HG02798 (cell line): ENCODE measurements at regions not wholly inside any gene's neighbourhood (a gene's known extent, or its start where the extent isn't known, plus 50 kb on each side); places are given as distances from the start of the nearest gene placed in this dataset.

Experiments used
- ATAC-seq: cut with Tn5 transposase; IDR thresholded peaks from one replicate; pipeline ENCODE4 v1.9.1; 2021; ENCODE audit warnings: mild to moderate bottlenecking; ENCODE audit not compliant: unreplicated experiment, poor library complexity

DNA sequence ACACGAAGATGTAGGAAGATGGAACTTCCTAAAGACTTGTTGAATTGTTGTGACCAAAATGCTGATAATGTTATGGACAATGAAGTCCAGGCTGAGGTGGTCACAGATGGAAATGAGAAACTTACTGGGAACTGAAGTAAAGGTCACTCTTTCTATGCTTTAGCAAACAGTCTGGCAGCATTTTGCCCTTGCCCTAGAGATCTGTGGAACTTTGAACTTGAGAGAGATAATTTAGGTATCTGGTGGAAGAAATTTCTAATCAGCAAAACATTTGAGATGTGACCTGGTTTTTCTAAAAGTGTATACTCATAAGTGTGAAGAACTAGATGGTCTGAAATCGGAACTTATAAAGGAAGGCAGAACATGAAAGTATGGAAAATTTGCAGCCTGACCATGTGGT is 1785.9 kb downstream of the PCDH7 start:
- ATAC-seq: no peak

DNA sequence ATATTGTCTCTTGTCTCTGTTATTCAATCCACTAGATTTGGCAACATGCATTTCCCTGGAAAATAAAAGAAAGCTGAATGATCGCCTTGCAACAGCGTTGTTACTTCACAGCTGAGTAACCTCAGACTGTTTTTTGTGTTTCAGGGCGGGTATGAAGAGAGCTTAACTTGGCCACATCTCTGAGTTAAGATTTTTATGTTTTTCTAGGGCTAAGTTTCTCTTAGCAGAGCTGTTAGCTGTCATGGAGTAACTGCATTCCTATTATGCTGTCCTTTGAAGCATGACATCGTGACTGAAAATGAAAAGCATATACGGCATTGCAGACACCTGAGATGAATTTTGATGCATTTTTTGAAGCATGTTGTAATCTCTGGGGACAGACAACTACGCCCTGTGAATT is 1798.9 kb downstream of the PCDH7 start:
- no peak for ATAC-seq

DNA sequence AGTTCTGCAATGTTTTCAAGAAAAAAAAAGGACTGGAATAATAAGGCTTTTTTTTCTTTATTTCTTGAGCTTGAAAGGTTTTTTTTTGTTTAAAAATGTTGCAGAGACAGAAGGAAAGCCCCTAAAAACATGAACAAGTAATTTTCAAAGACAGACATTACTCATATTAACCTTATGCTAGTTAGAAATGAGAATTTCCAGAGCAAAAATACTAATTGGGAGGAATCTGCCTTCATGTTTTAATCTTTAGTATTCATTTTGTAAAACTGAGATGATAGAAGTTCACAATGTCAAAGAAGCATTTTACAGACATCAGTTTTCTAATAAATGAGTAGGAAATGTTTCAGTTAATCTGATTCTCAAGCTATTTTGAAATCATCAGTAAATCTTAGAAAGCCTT is 1805.3 kb downstream of the PCDH7 start:
- ATAC-seq: no peak

DNA sequence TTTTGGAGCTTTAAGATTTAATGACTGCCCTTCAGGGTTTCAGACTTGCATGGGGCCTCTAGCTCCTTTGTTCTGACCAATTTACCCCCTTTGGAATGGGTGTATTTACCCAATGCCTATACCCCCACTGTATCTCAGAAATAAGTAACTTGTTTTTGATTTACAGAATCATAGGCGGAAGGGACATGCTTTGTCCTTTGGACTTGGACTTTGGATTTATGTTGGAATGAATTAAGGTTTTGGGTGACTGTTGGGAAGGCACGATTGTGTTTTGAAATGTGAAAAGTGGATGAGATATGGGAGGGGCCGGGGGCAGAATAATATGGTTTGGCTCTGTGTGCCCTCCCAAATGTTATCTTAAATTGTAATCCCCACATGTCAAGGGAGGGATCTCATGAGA is 1824.7 kb downstream of the PCDH7 start:
- no peak for ATAC-seq

DNA sequence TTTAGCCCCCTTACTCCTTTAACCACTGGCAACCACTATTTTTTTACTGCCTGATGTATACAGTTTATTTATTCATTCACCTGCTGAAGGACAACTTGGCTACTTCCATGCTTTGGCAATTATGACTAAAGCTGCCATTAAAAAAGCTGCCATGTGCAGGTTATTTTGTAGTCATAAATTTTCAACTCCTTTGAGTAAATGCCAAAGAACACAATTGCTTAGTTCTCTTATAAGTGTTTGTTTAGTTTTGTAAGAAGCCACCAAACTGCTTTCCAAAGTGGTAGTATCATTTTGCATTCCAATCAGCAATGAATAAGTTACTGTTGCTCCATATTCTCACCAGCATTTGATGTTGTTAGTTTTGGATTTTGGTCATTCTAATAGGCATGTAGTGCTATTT is 1831.8 kb downstream of the PCDH7 start:
- ATAC-seq: no peak

DNA sequence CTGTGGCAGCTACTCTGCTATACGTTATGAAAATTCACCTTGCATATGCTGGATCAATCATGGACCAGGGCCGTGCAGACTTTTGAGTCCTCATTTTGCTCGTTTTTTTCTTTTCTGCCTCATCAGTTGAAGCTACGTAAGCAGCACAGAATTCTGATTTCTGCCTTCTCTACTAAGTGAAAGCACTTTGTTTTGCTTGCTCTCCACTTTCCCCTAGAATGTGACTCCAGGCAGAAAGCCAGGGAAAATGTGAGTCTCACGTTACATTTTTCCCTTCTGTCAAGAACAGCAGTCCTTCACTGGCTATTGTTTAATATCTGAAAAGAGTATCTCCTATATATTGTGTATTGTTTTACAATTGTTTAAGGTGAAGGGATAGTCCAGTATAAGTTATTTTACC is 1840.1 kb downstream of the PCDH7 start:
- no peak for ATAC-seq

DNA sequence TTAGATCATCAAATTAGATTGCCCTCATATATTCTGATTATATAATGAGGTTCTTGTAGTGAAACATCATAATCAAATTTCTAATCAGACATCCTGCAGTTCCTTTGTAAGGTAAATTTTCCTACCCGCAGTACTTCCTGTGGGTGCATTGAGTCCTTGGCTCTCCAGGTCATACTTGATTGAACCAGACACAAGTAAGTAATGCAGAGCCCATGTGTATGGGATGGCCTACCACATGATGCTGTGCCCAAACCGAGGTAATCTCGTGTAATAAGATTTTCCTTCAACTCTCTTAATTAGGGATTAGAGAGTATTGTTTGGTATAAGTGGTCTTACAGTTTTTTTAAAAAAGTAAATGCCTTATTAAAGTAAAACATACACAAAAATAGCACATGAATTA is 1841.8 kb downstream of the PCDH7 start:
- no peak for ATAC-seq

DNA sequence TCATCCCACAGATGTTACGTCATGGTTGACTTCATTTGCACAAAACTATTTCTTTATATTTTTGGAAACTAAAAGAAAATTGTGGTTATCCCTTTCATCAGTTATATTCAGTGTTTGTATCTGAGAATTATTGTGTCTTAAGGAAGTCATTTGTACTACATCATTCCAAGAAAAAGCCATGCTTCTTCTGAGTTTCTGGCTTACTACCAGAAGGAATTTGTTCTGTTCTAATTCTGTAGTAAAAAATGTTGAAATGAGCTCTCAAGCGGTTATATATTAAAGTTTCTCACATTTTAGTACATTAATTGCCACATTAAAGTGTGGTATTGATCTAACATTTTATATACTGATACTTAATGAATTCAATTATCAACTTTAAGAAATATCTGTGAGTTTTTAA is 1844.5 kb downstream of the PCDH7 start:
- ATAC-seq: no peak

DNA sequence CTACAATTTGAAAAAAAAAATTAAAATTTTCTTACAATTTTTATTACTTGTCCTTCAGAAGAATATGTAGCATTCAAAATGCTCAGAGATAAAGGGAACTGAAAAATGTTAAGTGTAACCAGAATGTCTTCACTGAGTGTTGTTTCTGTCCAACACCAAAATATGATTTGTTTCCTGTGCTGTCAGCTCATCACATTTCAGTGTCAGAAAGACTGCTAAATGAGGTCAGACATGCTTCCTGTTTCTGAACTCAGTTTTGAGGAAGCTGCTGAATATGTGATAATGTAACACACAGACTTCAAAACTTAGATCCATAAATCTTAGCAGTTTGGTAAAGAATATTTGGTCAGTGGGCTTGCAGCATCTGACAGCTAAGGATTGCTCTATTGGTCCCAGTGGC is 1849.7 kb downstream of the PCDH7 start:
- no peak for ATAC-seq

DNA sequence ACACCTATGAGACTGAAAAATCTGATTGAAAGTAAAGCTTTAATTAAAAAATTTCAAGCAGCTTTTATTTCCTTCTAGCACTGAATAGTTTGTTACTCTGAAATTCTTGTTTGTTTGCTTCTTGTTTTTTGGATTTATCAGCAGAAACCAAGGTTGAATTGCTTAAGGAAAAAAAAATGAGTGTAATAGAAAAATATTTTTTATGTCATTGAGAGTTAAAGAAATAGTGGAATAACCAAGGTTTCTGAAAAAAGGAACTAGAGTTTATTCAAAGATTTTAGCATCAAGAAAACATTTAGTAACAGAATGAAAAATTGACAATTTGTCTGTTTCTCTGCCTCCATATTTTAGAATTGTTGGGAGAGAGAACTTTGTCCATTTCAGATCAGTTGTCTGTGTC is 1852.2 kb downstream of the PCDH7 start:
- ATAC-seq: no peak

DNA sequence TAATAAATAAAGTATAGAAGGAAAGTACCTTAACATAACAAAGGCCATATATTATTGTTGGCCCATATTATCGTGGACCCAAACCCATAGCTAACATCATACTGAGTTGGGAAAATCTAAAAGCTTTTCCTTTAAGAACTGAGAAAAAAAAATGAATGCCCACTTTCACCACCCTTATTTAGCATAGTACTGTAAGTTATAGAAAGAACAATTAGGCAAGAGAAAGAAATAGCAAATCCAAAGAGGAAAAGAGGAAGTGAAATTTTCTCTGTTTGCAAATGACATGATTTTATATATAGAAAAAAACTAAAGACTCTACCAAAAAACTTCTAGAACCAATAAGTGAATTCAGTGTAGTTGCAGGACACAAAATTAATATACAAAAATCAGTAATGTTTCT is 1854.6 kb downstream of the PCDH7 start:
- ATAC-seq: no peak

DNA sequence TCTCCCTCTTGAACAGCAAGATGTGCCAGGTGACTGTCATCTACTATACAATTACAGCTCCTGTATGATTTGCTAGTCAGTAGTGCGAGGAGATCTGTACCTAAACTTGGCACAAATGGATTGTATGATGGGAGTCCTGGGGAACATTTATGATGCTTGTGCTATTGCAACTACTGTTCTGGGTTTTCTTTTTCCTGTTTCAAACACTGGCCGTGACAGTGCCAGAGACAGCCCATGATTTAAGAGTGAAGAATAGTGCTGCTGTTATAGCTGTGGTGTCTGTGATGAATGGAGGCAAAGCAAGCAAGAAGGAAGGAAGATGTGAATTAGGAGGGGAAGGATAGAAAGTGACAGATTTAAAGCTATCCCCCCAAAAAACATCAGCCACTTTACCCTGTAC is 1868.9 kb downstream of the PCDH7 start:
- ATAC-seq: no peak

DNA sequence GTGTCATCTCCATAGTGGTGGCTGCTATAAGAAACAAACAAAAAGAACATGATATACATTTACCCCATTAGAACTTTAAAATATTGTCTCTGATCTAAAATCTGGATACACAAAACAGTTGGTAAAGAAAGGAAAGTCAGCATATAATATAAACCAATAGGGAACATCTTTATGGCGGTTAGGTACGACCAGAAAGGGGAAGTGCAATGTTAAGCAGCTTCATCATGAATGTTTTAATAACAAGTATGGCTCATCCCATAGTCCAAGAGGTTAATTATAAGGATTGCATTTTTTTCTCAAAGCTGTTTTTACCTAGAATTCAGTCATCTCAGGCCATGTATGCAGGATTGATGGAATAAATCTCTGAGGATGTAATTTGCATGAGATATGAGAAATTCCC is 1869.7 kb downstream of the PCDH7 start:
- no peak for ATAC-seq

DNA sequence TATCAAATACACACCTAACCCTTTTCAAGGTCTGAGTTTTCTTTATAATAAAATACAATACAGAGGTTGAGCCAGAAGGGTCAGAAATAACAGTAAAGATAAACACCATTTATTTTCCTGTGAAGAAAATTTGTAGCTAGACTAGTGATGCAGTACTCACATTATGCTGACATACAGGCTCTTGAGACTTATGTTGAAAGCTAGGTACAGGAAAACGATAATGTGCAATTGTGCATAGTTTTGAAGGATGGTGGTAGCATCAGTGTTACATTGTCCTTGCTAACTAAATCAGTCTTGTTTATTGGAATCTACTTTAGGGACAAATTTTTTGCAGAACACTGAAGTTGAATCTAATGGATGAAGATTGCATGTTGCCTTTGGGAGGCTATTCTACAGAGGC is 1877.2 kb downstream of the PCDH7 start:
- ATAC-seq: no peak

DNA sequence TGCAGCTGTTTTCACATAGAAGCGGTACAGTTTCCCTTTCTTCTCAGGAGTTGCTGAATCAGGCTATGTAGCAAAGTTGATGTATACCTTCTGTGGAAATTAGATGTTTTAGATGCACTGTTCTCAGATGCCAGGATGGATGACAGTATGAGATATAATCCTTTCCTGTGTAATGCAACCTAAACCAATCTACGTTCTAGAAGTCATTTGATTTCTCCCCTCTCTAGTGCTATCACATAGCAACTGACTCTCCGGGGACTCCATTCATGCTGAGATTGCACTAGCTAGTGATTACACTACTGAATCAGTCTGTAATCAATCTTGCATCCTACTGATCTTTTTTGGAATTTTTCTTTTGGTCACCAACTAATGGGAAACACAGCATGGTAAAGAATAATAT is 1881.7 kb downstream of the PCDH7 start:
- ATAC-seq: no peak

DNA sequence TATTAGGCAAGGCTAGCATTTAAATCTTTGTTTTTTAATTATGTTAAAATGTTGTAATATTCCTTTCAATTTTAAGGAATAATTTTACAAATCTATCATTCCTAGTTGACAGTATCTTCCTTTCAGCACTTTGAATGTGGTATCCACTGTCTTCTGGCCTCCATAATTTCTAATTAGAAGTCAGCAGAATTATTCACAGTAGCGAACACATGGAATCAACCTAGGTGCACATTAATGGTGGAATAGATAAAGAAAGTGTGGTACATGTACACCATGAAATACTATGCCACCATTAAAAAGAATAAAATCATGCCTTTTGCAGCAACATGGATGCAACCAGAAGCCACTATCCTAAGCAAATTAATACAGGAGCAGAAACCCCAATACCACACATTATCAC is 1887.8 kb downstream of the PCDH7 start:
- ATAC-seq: no peak

DNA sequence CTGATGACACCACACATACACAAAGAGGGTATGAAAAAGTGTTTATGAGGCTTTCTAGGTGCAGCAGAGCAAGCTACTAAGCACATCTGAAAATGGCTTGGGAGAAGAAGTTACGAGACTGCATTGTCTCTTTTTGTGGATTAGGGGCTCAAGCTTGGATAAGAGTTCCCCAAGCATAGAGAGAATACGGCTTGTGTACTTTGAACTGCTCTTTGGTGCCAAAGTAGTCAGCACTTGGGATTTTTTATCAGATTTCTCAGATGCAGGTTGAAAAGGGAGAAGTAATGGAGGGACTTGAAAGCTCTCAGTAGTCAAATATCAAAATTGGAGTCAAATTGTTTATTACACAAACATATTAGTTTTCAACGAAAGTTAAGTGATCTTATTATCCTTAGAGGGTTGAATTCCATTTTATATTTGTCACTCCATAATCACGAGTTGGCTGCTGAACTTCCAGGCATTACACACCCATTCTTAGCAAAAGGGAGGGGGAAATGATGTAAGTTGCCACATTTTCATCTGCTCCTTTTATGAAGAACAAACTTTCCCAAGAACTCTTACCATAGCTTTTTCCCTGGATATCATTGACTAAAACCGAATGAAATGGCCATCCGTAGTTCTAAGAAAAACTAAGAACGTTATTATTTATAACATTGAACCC is 1904.9 kb downstream of the PCDH7 start:
- ATAC-seq: no peak

DNA sequence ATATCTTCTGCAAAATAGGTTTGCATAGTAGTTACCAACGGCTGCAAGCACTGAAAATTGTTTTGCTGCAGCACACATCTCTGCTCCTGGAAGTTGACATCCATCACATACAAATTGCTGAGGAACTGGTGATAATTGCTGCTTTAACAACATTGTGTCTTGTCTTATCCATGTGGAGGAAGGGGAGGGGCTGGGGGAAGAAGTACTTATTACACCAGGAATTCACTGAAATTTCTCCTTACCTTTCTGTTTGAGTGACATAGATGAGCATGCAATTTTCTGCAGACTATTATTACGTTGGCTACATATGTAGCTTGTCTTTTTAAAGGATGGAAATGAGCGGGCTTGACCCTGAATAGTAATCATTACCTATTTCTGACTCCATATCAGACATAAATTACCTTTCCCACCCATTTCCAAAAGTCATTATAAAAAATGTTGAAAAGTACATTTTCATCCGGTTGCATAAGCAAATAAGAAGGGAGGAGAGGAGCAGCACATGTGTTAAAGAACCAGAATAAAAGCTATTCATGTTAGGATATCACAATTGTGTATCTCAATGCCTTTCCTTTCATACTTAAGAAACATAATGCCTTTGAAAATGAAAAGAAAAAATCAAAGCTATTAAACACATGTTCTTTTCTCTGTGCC is 1905.6 kb downstream of the PCDH7 start:
- ATAC-seq: no peak

DNA sequence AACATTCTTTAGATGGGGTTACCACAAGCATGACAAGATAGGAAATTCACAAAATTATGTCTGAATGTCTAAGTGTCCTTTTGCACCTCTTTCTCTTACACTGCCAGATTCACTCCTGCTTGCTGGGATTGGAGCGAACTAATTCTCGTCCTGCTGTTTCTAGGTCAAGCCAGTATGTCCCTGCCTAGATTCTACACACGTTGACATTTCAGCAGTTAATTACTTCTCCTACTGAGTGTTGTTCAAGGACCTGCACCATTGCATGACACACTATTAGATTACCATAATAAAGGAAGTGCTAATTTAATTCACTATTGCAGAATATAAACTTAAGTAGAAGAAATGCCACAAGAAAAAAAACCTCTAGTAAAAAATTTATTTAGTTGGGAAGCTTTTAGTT is 1911.7 kb downstream of the PCDH7 start:
- no peak for ATAC-seq

DNA sequence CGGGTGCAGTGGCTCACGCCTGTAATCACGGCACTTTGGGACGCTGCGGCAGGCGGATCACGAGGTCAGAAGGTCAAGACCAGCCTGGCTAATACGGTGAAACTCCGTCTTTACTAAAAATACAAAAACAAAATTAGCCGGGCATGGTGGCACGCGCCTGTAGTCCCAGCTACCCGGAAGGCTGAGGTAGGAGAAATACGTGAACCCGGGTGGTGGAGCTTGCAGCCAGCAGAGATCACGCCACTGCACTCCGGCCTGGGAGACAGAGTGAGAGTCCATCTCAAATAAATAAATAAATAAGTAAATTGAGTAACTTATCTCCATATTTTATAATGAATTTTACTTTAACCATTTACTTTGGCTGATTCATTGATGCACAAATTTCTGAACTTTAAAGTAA is 1913.3 kb downstream of the PCDH7 start:
- no peak for ATAC-seq

DNA sequence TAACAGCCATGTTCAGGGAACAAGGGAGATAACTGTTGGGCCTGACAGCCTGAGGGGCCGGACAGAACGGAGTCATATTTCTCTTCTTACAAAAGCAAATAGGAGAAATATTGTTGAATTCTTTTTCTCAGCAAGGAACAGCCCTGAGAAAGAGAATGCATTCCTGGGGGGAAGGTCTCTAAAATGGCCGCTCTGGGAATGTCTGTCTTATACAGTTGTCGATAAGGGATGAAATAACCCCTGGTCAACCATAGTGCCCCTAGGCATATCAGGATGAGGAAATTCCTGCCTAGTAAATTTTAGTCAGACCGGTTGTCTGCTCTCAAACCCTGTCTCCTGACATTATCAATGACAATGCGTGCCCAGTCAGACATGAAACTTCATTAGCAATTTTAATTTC is 1925.5 kb downstream of the PCDH7 start:
- no peak for ATAC-seq

DNA sequence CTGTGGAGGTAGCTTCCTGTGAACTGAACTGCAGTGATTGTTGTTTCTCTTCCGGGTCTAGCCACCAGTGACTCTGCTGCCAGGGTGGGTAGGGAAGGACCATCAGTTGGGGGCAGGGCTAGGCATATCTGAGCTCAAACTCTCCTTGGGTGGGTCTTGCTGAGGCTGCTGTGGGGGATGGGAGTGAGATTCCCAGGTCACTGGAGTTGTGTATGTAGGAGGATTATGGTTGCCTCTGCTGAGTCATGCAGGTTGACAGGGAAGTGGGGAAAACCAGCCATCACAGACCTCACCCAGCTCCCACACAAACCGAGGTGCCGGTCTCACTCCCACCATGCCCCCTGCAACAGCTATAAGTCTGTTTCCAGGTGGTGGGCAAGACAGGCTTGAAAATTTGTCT is 1937.8 kb downstream of the PCDH7 start:
- ATAC-seq: no peak

DNA sequence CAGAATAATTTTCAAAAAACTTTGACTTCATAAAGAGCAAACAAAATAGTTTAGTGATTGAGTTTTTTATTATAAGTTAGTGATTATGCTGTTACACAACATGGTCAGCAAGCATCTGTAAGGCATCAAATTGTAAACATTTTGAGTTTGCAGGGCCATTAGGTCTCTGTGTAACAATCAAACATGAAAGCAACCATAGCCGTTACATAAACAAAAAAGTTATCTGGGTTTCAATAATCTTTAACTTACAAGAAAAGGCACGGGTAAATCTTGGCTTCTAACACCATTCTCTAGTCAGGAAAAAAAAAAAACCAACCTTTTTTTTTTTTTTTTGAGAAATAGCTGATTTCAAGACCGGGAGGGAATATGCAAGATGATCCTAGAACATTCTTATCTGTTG is 1941.1 kb downstream of the PCDH7 start:
- ATAC-seq: no peak
